Osteoblast (primary cell): ENCODE measurements at regions not wholly inside any gene's neighbourhood (a gene's known extent, or its start where the extent isn't known, plus 50 kb on each side); places are given as distances from the start of the nearest gene placed in this dataset.

ENCODE experiments used
- DNase-seq: peaks from one replicate; pipeline ENCODE4 v3.0.0; 2011; ENCODE audit warnings: low spot score, mixed read lengths; ENCODE audit not compliant: insufficient read length; ENCODE audit errors: missing footprints
- H2AFZ ChIP-seq: 2 replicates; pipeline ENCODE4 v1.6.0; 2011; ENCODE audit warnings: mild to moderate bottlenecking, low read length
- H3K27ac ChIP-seq: 2 replicates; pipeline ENCODE4 v1.5.1; 2011; ENCODE audit warnings: mild to moderate bottlenecking, low read depth, low read length, moderate library complexity
- H3K27me3 ChIP-seq: 2 replicates; pipeline ENCODE4 v1.6.0; 2012; ENCODE audit warnings: mild to moderate bottlenecking, control low read depth, inconsistent platforms, low read length, moderate library complexity; ENCODE audit not compliant: insufficient read depth
- H3K36me3 ChIP-seq: 2 replicates; pipeline ENCODE4 v1.5.1; 2011; ENCODE audit warnings: mild to moderate bottlenecking, low read length, control low read depth, moderate library complexity; ENCODE audit not compliant: insufficient read depth
- H3K4me1 ChIP-seq: 2 replicates; pipeline ENCODE4 v1.5.1; 2011; ENCODE audit warnings: mild to moderate bottlenecking, low read length, control low read depth, moderate library complexity; ENCODE audit not compliant: insufficient read depth
- H3K4me2 ChIP-seq: 2 replicates; pipeline ENCODE4 v1.6.0; 2011; ENCODE audit warnings: mild to moderate bottlenecking, low read length; ENCODE audit not compliant: insufficient read depth
- H3K4me3 ChIP-seq: fragments of 200-600 bp; sonication (generic); 3 replicates; pipeline ENCODE4 v1.5.1; 2012; ENCODE audit warnings: mild to moderate bottlenecking, low read length, inconsistent platforms; ENCODE audit not compliant: insufficient read depth
- H3K79me2 ChIP-seq: 2 replicates; pipeline ENCODE4 v1.6.0; 2012; ENCODE audit warnings: mild to moderate bottlenecking, low read length, control low read depth, inconsistent platforms; ENCODE audit not compliant: insufficient read depth
- H3K9me3 ChIP-seq: 2 replicates; pipeline ENCODE4 v1.5.1; 2011; ENCODE audit warnings: low read depth, low read length, control low read depth
- H4K20me1 ChIP-seq: 2 replicates; pipeline ENCODE4 v1.6.0; 2012; ENCODE audit warnings: mild to moderate bottlenecking, low read length, control low read depth; ENCODE audit not compliant: insufficient read depth
- CTCF ChIP-seq: IDR thresholded peaks from 2 replicates; pipeline ENCODE4 v1.5.1; 2011; ENCODE audit warnings: mild to moderate bottlenecking, low read depth, low read length, moderate library complexity; ENCODE audit errors: extremely low read depth

- Histone ChIP-seq H3K27me3 (no peaks in the 10 kb centered on the region), H3K4me1 (no peaks in the 10 kb centered on the region), H2AFZ (no peak overlapping the region), H3K4me2 (no peak overlapping the region), H3K4me3 (no peak overlapping the region), H4K20me1 (no peaks in the 10 kb centered on the region), H3K9me3 (peaks cover 3% of the 10 kb centered on the region), H3K36me3 (no peaks in the 10 kb centered on the region), H3K79me2 (no peaks in the 10 kb centered on the region), H3K27ac (no peak overlapping the region)
- TF ChIP-seq CTCF, result no peak
- DNase-seq, result no peak
Measured at GRCh38 chr2:125584732-125585131, 1071.2 kb upstream of the GYPC start.

GRCh38 chr2:125588780-125589179, 1067.2 kb upstream of the GYPC start:
- Histone ChIP-seq H3K4me3 (no peak overlapping the region), H3K4me2 (no peak overlapping the region), H3K36me3 (no peaks in the 10 kb centered on the region), H4K20me1 (no peaks in the 10 kb centered on the region), H2AFZ (no peak overlapping the region), H3K27me3 (no peaks in the 10 kb centered on the region), H3K4me1 (no peaks in the 10 kb centered on the region), H3K27ac (no peak overlapping the region), H3K79me2 (no peaks in the 10 kb centered on the region), H3K9me3 (peaks cover 8% of the 10 kb centered on the region)
- no peak for DNase-seq
- TF ChIP-seq CTCF, result no peak

- Histone ChIP-seq H3K4me1 (no peaks in the 10 kb centered on the region), H3K4me3 (no peak overlapping the region), H3K27me3 (no peaks in the 10 kb centered on the region), H3K79me2 (no peaks in the 10 kb centered on the region), H3K27ac (no peak overlapping the region), H4K20me1 (no peaks in the 10 kb centered on the region), H2AFZ (no peak overlapping the region), H3K36me3 (no peaks in the 10 kb centered on the region), H3K4me2 (no peak overlapping the region), H3K9me3 (peaks cover 6% of the 10 kb centered on the region)
- no peak for TF ChIP-seq CTCF
- DNase-seq, result no peak
Measured at GRCh38 chr2:125591954-125592353, 1064.0 kb upstream of the GYPC start.

- Histone ChIP-seq H3K4me1 (no peaks in the 10 kb centered on the region), H3K36me3 (no peaks in the 10 kb centered on the region), H3K27me3 (no peaks in the 10 kb centered on the region), H3K27ac (no peak overlapping the region), H2AFZ (no peak overlapping the region), H4K20me1 (no peaks in the 10 kb centered on the region), H3K79me2 (no peaks in the 10 kb centered on the region), H3K4me2 (no peak overlapping the region), H3K9me3 (peaks cover 6% of the 10 kb centered on the region), H3K4me3 (no peak overlapping the region)
- DNase-seq, result no peak
- no peak for TF ChIP-seq CTCF
Measured at GRCh38 chr2:125593036-125593435, 1062.9 kb upstream of the GYPC start.
